Right atrium auricular region (tissue), 2 donors: ENCODE measurements at regions not wholly inside any gene's neighbourhood (a gene's known extent, or its start where the extent isn't known, plus 50 kb on each side); places are given as distances from the start of the nearest gene placed in this dataset.

Experiments used
- DNase-seq: peaks from one replicate; pipeline ENCODE4 v3.0.0-alpha.2; 2019; ENCODE audit warnings: low spot score
- H3K27ac ChIP-seq, 2 donors: fragments of 200-600 bp; sonication (generic); 1 replicate in 1 of 2; 2 replicates in 1 of 2; pipeline ENCODE4 v1.5.1; 2016 to 2019
- H3K27me3 ChIP-seq, 2 donors: fragments of 200-600 bp; sonication (generic); one replicate each; pipeline versions ENCODE4 v1.5.1 to v1.6.0; 2017 to 2019
- H3K36me3 ChIP-seq: fragments of 200-600 bp; sonication (generic); one replicate; pipeline ENCODE4 v1.5.1; 2016
- H3K4me1 ChIP-seq, 2 donors: fragments of 200-600 bp; sonication (generic); one replicate each; pipeline versions ENCODE4 v1.5.1 to v1.6.0; 2017 to 2019
- H3K4me3 ChIP-seq, 2 donors: fragments of 200-600 bp; sonication (generic); 1 replicate in 1 of 2; 2 replicates in 1 of 2; pipeline ENCODE4 v1.5.1; 2017 to 2019; ENCODE audit warnings: mild to moderate bottlenecking in 1 of 2, moderate library complexity in 1 of 2
- H3K9me3 ChIP-seq, 2 donors: fragments of 200-600 bp; sonication (generic); one replicate each; pipeline ENCODE4 v1.5.1; 2019
- CTCF ChIP-seq, 2 donors: fragments of 200-600 bp; sonication (generic); IDR thresholded peaks; one replicate each; pipeline ENCODE4 v1.5.1; 2019; ENCODE audit warnings: antibody characterized with exemption in 2 of 2

- no peak for TF ChIP-seq CTCF (IDR thresholded peaks at IDR 0.05)
- Histone ChIP-seq H3K27ac (no peak overlapping the region), H3K4me1 (no peaks in the 10 kb centered on the region), H3K36me3 (no peaks in the 10 kb centered on the region), H3K4me3 (no peak overlapping the region), H3K27me3 (no peaks in the 10 kb centered on the region), H3K9me3 (no peaks in the 10 kb centered on the region)
- DNase-seq: no peak
Measured at GRCh38 chr4:15130441-15130840, 128.2 kb downstream of the CPEB2 start.

GRCh38 chr4:15131551-15131950 is 129.3 kb downstream of the CPEB2 start:
- no peak for DNase-seq
- no peaks in the 10 kb centered on the region for H3K9me3 ChIP-seq
- no peak for TF ChIP-seq CTCF (IDR thresholded peaks at IDR 0.05)
- H3K27me3 ChIP-seq: no peaks in the 10 kb centered on the region
- H3K4me3 ChIP-seq: no peak overlapping the region
- H3K27ac ChIP-seq: no peak overlapping the region
- no peaks in the 10 kb centered on the region for H3K4me1 ChIP-seq
- no peaks in the 10 kb centered on the region for H3K36me3 ChIP-seq

- H3K27me3 ChIP-seq: no peaks in the 10 kb centered on the region
- TF ChIP-seq CTCF (IDR thresholded peaks at IDR 0.05): no peak
- H3K27ac ChIP-seq: no peak overlapping the region
- no peaks in the 10 kb centered on the region for H3K9me3 ChIP-seq
- H3K4me1 ChIP-seq: no peaks in the 10 kb centered on the region
- no peak overlapping the region for H3K4me3 ChIP-seq
- DNase-seq: no peak
- H3K36me3 ChIP-seq: no peaks in the 10 kb centered on the region
Measured at GRCh38 chr4:15132739-15133138, 130.5 kb downstream of the CPEB2 start.

- H3K27ac ChIP-seq: no peak overlapping the region
- no peak for TF ChIP-seq CTCF (IDR thresholded peaks at IDR 0.05)
- H3K27me3 ChIP-seq: no peaks in the 10 kb centered on the region
- H3K36me3 ChIP-seq: no peaks in the 10 kb centered on the region
- H3K9me3 ChIP-seq: no peaks in the 10 kb centered on the region
- peaks cover 0 to 4% of the 10 kb centered on the region in 2 donors for H3K4me1 ChIP-seq
- no peak overlapping the region for H3K4me3 ChIP-seq
- no peak for DNase-seq
Measured at GRCh38 chr4:15139599-15139998, 137.3 kb downstream of the CPEB2 start.

- DNase-seq: no peak
- Histone ChIP-seq H3K4me3 (no peak overlapping the region), H3K27ac (no peak overlapping the region), H3K27me3 (no peaks in the 10 kb centered on the region), H3K36me3 (no peaks in the 10 kb centered on the region), H3K9me3 (no peaks in the 10 kb centered on the region), H3K4me1 (peaks cover 0 to 8% of the 10 kb centered on the region in 2 donors)
- no peak for TF ChIP-seq CTCF (IDR thresholded peaks at IDR 0.05)
Measured at GRCh38 chr4:15142201-15142600, 139.9 kb downstream of the CPEB2 start.

- no peak for TF ChIP-seq CTCF (IDR thresholded peaks at IDR 0.05)
- no peaks in the 10 kb centered on the region for H3K9me3 ChIP-seq
- peaks cover 0 to 22% of the 10 kb centered on the region in 2 donors for H3K4me1 ChIP-seq
- H3K4me3 ChIP-seq: no peak overlapping the region
- no peaks in the 10 kb centered on the region for H3K36me3 ChIP-seq
- no peak for DNase-seq
- H3K27ac ChIP-seq: no peak overlapping the region
- H3K27me3 ChIP-seq: no peaks in the 10 kb centered on the region
Measured at GRCh38 chr4:15143551-15143950, 141.3 kb downstream of the CPEB2 start.
